ENCODE measurements at regions not wholly inside any gene's neighbourhood (a gene's known extent, or its start where the extent isn't known, plus 50 kb on each side); places are given as distances from the start of the nearest gene placed in this dataset.

DNA sequence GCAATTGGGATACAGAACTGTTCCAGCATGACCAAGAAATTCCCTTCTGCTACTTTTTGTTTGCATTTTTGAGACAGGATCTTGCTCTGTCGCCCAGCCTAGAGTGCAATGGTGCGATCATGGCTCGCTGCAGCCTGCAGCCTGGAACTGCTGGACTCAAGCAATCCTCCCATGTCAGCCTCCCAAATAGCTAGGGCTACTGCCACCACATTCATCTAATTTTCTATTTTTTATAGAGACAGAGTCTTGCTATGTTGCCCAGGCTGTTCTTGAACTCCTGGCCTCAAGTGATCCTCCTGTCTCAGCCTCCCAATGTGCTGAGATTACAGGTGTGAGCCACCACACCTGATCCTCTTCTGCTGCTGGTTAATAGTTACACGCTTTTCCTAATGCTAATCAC is 204.9 kb downstream of the SOX4 start:
- TF ChIP-seq EZH2phosphoT487 (IDR thresholded peaks at IDR 0.05; ENCODE audit: borderline replicate concordance, low read length) (no peak), CTCF (IDR thresholded peaks at IDR 0.05; ENCODE audit: low read depth, low read length, poor library complexity, severe bottlenecking) (no peak)
- H3K27ac ChIP-seq (ENCODE audit: low read depth, low read length): no peak overlapping the region
- H3K4me2 ChIP-seq (ENCODE audit: low read length): no peak overlapping the region

GRCh38 chr6:21800330-21800729 is 206.8 kb downstream of the SOX4 start:
- no peaks in the 10 kb centered on the region for H3K4me1 ChIP-seq (ENCODE audit: control insufficient read depth, low read length)
- H3K9me2 ChIP-seq (replicated peaks; ENCODE audit: control insufficient read depth, low read length): no peaks in the 10 kb centered on the region
- H3K79me2 ChIP-seq (ENCODE audit: control insufficient read depth, low read length): no peaks in the 10 kb centered on the region
- TF ChIP-seq CTCF (IDR thresholded peaks at IDR 0.05; ENCODE audit: low read depth, low read length, poor library complexity, severe bottlenecking): no peak
- TF ChIP-seq EZH2phosphoT487 (IDR thresholded peaks at IDR 0.05; ENCODE audit: borderline replicate concordance, low read length): no peak
- H3F3A ChIP-seq (ENCODE audit: control insufficient read depth, insufficient read depth): no peaks in the 10 kb centered on the region
- H3K27me3 ChIP-seq (ENCODE audit: control insufficient read depth, low read length): no peaks in the 10 kb centered on the region
- H3K27ac ChIP-seq (ENCODE audit: low read depth, low read length): no peak overlapping the region
- no peak overlapping the region for H3K4me2 ChIP-seq (ENCODE audit: low read length)
- H3K36me3 ChIP-seq (ENCODE audit: control insufficient read depth, low read length): no peaks in the 10 kb centered on the region
- H3K4me3 ChIP-seq (ENCODE audit: low read length): no peak overlapping the region
- no peaks in the 10 kb centered on the region for H3K9me3 ChIP-seq (ENCODE audit: control insufficient read depth, insufficient read depth, low read length)
- no peaks in the 10 kb centered on the region for H4K20me1 ChIP-seq (ENCODE audit: control insufficient read depth, insufficient read depth, low read depth, low read length)

More for the DNA sequence above, 204.9 kb downstream of the SOX4 start:
- no peaks in the 10 kb centered on the region for H3K9me2 ChIP-seq (replicated peaks; ENCODE audit: control insufficient read depth, low read length)
- no peak overlapping the region for H3K4me3 ChIP-seq (ENCODE audit: low read length)
- H3K4me1 ChIP-seq (ENCODE audit: control insufficient read depth, low read length): no peaks in the 10 kb centered on the region
- no peaks in the 10 kb centered on the region for H4K20me1 ChIP-seq (ENCODE audit: control insufficient read depth, insufficient read depth, low read depth, low read length)
- no peaks in the 10 kb centered on the region for H3F3A ChIP-seq (ENCODE audit: control insufficient read depth, insufficient read depth)
- no peaks in the 10 kb centered on the region for H3K36me3 ChIP-seq (ENCODE audit: control insufficient read depth, low read length)
- H3K79me2 ChIP-seq (ENCODE audit: control insufficient read depth, low read length): no peaks in the 10 kb centered on the region
- no peaks in the 10 kb centered on the region for H3K9me3 ChIP-seq (ENCODE audit: control insufficient read depth, insufficient read depth, low read length)
- no peaks in the 10 kb centered on the region for H3K27me3 ChIP-seq (ENCODE audit: control insufficient read depth, low read length)

- H3K27me3 ChIP-seq (ENCODE audit: control insufficient read depth, low read length): no peaks in the 10 kb centered on the region
- H3K9me2 ChIP-seq (replicated peaks; ENCODE audit: control insufficient read depth, low read length): no peaks in the 10 kb centered on the region
- no peak for TF ChIP-seq CTCF (IDR thresholded peaks at IDR 0.05; ENCODE audit: low read depth, low read length, poor library complexity, severe bottlenecking)
- TF ChIP-seq EZH2phosphoT487 (IDR thresholded peaks at IDR 0.05; ENCODE audit: borderline replicate concordance, low read length): no peak
- H3K27ac ChIP-seq (ENCODE audit: low read depth, low read length): no peak overlapping the region
- no peaks in the 10 kb centered on the region for H3K36me3 ChIP-seq (ENCODE audit: control insufficient read depth, low read length)
- H3K4me3 ChIP-seq (ENCODE audit: low read length): no peak overlapping the region
- H3K4me1 ChIP-seq (ENCODE audit: control insufficient read depth, low read length): no peaks in the 10 kb centered on the region
- no peak overlapping the region for H3K4me2 ChIP-seq (ENCODE audit: low read length)
- H4K20me1 ChIP-seq (ENCODE audit: control insufficient read depth, insufficient read depth, low read depth, low read length): no peaks in the 10 kb centered on the region
- no peaks in the 10 kb centered on the region for H3F3A ChIP-seq (ENCODE audit: control insufficient read depth, insufficient read depth)
- no peaks in the 10 kb centered on the region for H3K79me2 ChIP-seq (ENCODE audit: control insufficient read depth, low read length)
- no peaks in the 10 kb centered on the region for H3K9me3 ChIP-seq (ENCODE audit: control insufficient read depth, insufficient read depth, low read length)
Measured at GRCh38 chr6:21800948-21801438, 207.4 kb downstream of the SOX4 start.

All from DOHH2 (cell line).